ENCODE measurements at regions not wholly inside any gene's neighbourhood (a gene's known extent, or its start where the extent isn't known, plus 50 kb on each side); places are given as distances from the start of the nearest gene placed in this dataset.

GRCh38 chr11:36744375-36745168 is 146.5 kb upstream of the RAG2 start (continued):
- no peak for TF ChIP-seq ZBTB11 (CRISPR knock-in tag; IDR thresholded peaks at IDR 0.05)
- TF ChIP-seq HCFC1 (IDR thresholded peaks at IDR 0.05; ENCODE audit: low read length) = no peak
- peak; percentile 73; the same call in 1 of the 2 replicates for TF ChIP-seq SMC3 (IDR thresholded peaks at IDR 0.05; ENCODE audit: borderline replicate concordance, low read length)
- TF ChIP-seq CHD4 (IDR thresholded peaks at IDR 0.05) = no peak
- TF ChIP-seq EZH2 (IDR thresholded peaks at IDR 0.05; ENCODE audit: borderline replicate concordance, control insufficient read depth, low read depth, low read length) = no peak
- peak; percentile 66 for TF ChIP-seq RAD21 (IDR thresholded peaks at IDR 0.05; ENCODE audit: insufficient read depth, low read depth, low read length)
- TF ChIP-seq ESRRA (IDR thresholded peaks at IDR 0.05; ENCODE audit: low read length) = no peak

- FAIRE-seq (no peak), ATAC-seq (peak; percentile 67), DNase-seq (ENCODE audit: low read depth, low spot score) (no peak)
- intact Hi-C loops (cut with micrococcal nuclease; ENCODE audit: unreplicated experiment) = loop anchor here (10.0 kb wide), 1 partner anchor 448 kb away; the partner anchor contains the start of gene PRR5L
- ChIA-PET SMC1A (ENCODE audit: uncharacterized antibody, unreplicated experiment) (interaction anchor here (1.9 to 2.2 kb wide), 3 partner anchors 33 to 179 kb away, joined by 4 to 11 read pairs (median 11); no protein-coding TSS in a partner anchor), RAD21 (ENCODE audit: unreplicated experiment) (interaction anchor here (1.1 to 1.2 kb wide), 2 partner anchors 38 to 41 kb away, joined by 6 read pairs; no protein-coding TSS in a partner anchor), CTCF (interaction anchor here (0.7 to 10.8 kb wide), 11 partner anchors 10 to 450 kb away, joined by 3 to 208 read pairs (median 4); partner anchors contain the start of gene RAG1), POLR2A (no interaction called here)
- H4K20me1 ChIP-seq (ENCODE audit: control insufficient read depth, insufficient read depth) = no peaks in the 10 kb centered on the region
- peaks cover 28% of the 10 kb centered on the region for H3K4me1 ChIP-seq (ENCODE audit: control insufficient read depth, insufficient read depth, low read length)
- H3K4me2 ChIP-seq (ENCODE audit: control insufficient read depth, insufficient read depth) = peak overlapping the region; percentile 31; the same call in 1 of the 2 replicates
- in situ Hi-C loops (cut with MboI) = no loop called here
- BruUV-seq (replicated peaks) = no TSS peak
- WGBS (ENCODE audit: insufficient coverage, insufficient replicate concordance, low lambda C conversion rate, missing lambda C conversion rate) = 21% methylated on average over 2 of the region's 2 CpGs
- no peaks in the 10 kb centered on the region for H3K36me3 ChIP-seq (ENCODE audit: control insufficient read depth in 2 of 2, insufficient read depth in 2 of 2, low read length in 1 of 2)
- H3K4me3 ChIP-seq = no peak overlapping the region
- H3K27me3 ChIP-seq (replicated peaks in 1 of 2; ENCODE audit: control insufficient read depth in 2 of 2, insufficient read depth in 2 of 2, low read length in 1 of 2) = no peaks in the 10 kb centered on the region
- no peaks in the 10 kb centered on the region for H3K79me2 ChIP-seq (ENCODE audit: control insufficient read depth, insufficient read depth, low read length)
- peak overlapping the region; percentile 64 for H3K27ac ChIP-seq (ENCODE audit: control insufficient read depth, insufficient read depth)
- H3K9ac ChIP-seq (ENCODE audit: control insufficient read depth, insufficient read depth, low read length) = no peak overlapping the region
- H2AFZ ChIP-seq (ENCODE audit: control insufficient read depth, low read depth, low read length) = no peak overlapping the region
- H3K9me3 ChIP-seq (replicated peaks; ENCODE audit: control insufficient read depth, insufficient read depth, low read length) = no peaks in the 10 kb centered on the region
- TF ChIP-seq ZNF592 (IDR thresholded peaks at IDR 0.05) (no peak), RAD21 (IDR thresholded peaks at IDR 0.05; ENCODE audit: insufficient read depth, low read depth, low read length) (no peak), FOXK2 (IDR thresholded peaks at IDR 0.05) (no peak), MYC (IDR thresholded peaks at IDR 0.05; ENCODE audit: insufficient read depth, insufficient read length, insufficient replicate concordance, low read length, severe bottlenecking) (no peak), ZSCAN29 (IDR thresholded peaks at IDR 0.05) (no peak), MEF2B (IDR thresholded peaks at IDR 0.05; ENCODE audit: partially characterized antibody, poor library complexity, severe bottlenecking) (no peak), RB1 (IDR thresholded peaks at IDR 0.05; ENCODE audit: borderline replicate concordance) (no peak), NR2F1 (conservative IDR thresholded peaks at IDR 0.05) (no peak), STAT1 (conservative IDR thresholded peaks at IDR 0.05) (no peak)
These were observed 145.0 kb upstream of the RAG2 start for GRCh38 chr11:36743039-36743438.

Measured in GM12878 (cell line).